Smooth muscle cell of the brain vasculature (primary cell): ENCODE measurements at regions not wholly inside any gene's neighbourhood (a gene's known extent, or its start where the extent isn't known, plus 50 kb on each side); places are given as distances from the start of the nearest gene placed in this dataset.
A peak's percentile ranks its signal among the peaks of the same experiment; 100 is the strongest.
"Not testable (repeated sequence)": the region's sequence is repeated elsewhere in the genome, so short reads cannot be mapped to it uniquely, and the experiment has no call there.

Experiments
- DNase-seq: peaks from one replicate; pipeline ENCODE4 v3.0.0-alpha.2; 2012; ENCODE audit warnings: low read depth, low spot score

DNA sequence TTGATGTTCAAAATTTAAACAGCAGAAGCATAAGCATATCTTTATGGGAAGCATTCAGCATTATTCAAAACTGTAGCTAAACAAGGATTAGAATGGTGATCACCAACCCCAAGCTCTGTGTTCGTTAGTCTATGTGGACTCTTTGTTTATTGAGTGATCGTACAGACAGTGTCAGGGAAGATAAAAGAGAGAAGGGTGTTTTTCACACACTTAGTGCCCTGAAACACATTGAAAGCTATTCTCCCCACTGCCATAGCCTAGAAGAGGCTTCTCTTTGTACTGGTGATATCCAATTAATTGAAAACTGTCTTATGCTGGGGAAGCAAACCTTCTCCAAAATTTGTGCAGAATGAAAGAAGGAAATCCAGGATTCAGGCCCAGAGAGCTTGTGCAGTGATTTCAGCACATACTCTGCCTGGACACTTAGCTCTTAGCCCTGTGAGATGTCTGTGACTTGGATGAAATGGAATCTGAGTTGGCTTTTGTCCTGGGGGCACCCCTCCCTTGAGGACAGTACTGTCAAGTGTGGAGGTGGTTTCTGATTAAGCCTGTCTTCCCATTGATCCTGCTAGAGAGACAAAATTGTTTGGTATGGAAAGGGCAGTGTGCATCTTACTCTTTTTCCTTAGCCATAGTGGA, 125.7 kb upstream of the MTHFD1L start:
- DNase-seq = no peak

DNA sequence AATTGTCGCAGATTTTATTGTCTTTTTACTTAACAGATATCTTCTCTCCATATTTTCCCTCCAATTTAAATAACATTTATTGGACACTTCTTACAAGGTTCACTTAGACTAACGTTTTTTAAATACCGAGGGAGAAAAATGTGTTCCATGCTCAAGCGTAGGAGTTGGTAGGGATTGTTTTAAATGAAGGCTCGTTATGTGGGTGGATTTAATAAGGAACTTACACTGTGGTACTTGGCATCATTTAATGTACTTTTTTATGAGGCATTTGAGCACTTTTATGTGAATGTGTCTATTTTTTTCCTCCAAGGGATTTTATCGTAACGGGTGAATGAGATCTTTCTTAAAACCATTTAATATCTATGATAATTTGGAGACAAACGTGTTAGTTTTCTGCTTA, 125.0 kb upstream of the MTHFD1L start:
- no peak for DNase-seq

DNA sequence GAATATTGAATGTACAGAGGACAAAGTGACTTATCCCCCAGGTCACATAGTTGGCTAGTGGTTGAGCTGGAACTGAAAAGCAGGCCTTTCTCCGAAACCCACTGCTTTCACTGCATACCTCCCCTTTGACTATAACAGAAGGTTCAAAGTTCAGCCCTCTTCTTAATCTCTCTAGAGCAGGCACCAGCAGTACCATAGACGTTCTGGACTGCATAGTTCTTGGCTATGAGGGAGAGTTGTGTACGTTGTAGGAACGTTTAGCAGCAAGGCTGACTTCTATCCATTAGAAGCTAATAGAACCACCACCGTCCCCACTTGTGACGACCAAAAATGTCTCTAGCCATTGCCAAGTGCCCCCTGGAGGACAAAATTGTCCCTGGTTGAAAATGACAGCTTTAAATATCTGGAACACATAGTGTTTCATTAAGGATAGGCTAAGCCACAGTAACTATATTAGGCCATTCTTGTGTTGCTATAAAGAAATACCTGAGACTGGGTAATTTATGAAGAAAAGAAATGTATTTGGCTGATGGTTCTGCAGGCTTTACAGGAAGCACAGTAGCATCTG, 123.8 kb upstream of the MTHFD1L start:
- no peak for DNase-seq

DNA sequence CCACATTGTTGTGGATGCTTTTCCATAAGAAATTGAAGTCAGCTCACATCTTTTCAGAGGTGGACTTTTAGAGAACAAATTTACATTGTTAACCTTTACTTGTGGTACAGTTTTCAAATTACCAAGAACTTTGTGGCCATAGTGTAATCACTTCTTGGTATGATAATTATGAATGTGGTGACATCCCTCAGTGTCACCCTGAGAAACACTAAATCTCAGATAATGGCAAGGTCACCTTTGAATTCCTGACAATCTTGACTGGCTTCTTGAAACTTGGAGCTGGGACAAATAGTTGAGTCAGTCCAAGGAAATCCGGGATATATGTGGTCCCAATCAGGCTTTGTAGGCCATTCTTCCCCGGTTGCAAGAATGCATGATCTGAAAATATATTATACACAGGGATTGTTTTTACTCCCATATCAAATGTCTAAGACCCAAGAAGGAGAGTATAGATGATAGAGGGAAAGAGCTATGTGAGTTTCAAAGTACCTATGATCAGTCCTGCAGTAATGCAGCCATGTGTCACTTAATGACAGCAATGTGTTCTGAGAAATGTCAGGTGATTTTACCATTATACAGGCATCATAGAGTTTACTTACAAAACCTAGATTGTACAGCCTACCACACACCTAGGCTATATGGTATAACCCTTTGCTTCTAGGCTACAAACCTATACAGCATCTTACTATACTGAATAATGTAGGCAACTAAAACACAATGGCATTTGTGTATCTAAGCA, 120.8 kb upstream of the MTHFD1L start:
- no peak for DNase-seq

DNA sequence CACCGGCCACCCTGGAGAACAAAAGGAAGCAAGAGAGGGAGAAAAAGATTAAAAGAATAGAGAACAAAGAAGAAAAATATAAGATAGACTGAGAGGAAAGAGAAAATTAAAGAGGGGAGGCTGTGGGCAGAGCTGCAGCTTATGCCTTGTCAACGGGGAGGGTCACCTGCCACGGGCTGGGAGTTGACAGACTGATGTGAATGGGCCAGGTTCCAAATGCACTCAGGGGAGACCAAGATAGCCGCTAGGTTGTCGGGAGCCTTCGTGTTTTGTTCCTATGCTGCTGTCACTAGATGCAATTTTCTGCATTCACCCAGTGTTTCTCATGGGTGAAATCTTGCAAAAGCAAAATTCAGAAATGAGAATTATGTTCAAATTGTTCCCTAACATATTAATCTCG, 119.6 kb upstream of the MTHFD1L start:
- DNase-seq = no peak

DNA sequence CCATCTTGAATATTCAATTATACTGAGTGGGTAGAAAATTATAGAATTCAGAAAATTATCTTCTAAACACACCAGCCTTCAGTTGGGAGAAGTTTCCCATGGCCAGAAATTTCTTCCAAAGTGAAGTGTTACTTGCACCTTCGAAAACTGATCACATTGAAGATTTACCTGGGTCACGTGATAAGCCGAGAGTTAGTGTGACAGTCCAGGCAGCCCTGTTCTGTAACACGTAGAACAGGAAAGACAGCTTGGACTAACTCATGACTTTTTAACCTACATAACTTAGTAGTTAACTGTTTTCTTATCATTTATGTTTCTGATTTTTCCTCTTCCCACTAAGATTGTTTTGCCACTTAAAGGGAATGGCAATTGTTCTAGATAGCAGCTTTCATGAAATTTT, 118.3 kb upstream of the MTHFD1L start:
- DNase-seq = no peak

DNA sequence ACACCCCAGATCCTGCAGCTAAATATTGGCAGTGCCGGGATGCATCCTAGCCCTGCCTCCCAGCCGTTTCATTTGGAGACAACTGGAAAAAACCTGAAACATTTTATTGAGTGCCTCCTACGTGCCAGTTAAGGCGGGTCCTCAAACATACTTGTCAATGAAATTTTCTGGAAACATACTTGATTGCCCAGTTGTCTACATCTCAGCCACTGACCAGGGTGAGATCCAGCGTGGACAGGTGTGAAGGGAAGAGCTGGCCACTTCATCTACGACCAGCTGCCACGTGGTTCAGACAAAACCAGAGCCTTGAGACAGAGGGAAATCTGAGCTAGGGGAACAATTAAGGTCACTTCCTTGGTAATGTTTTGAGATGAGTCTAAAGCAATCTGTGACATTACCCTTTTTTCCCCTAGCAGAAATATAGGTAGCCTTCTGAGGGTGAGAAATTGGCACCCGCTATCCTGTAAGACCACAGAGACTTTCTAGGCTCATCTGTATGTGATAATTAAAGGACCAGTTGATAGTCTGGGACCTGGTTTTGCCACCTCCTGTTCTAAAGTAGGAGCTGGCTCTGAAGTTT, 116.3 kb upstream of the MTHFD1L start:
- no peak for DNase-seq

DNA sequence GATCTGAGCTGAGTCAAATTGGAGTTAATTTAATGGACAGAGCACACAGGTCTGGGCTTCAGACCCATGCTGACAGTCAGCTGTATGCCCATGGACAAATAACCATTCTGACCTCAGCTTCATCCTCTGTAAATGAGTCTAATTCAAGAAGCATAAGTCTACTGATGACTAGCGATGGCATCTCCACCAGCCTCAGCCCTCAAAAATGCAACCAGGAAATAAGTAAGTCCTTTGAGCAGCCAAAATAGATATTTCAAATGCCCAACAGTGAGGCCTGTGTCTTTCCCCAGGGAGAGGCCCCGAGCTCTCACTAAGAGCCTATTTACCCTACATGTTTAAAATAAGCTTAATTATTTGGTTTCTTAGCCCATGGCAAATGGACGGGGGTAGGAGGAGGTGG, 114.2 kb upstream of the MTHFD1L start:
- no peak for DNase-seq

DNA sequence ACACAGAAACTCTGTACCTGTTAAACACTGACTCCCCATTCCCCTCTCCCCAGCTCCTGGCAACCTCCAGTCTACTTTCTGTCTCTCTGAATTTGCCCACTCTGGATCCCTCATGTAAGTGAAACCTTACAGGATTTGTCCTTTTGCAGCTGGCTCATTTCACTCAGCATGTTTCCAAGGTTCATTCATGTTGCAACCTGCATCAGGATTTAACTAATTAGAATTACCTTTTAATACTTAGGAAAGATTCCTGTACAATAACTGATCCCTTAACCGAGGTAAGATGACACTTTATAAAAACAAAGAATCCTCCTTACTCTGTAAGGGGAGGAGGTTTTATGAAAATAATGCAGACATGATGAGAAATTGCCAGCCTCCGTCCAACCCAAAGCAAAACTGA, 113.1 kb upstream of the MTHFD1L start:
- DNase-seq = no peak

DNA sequence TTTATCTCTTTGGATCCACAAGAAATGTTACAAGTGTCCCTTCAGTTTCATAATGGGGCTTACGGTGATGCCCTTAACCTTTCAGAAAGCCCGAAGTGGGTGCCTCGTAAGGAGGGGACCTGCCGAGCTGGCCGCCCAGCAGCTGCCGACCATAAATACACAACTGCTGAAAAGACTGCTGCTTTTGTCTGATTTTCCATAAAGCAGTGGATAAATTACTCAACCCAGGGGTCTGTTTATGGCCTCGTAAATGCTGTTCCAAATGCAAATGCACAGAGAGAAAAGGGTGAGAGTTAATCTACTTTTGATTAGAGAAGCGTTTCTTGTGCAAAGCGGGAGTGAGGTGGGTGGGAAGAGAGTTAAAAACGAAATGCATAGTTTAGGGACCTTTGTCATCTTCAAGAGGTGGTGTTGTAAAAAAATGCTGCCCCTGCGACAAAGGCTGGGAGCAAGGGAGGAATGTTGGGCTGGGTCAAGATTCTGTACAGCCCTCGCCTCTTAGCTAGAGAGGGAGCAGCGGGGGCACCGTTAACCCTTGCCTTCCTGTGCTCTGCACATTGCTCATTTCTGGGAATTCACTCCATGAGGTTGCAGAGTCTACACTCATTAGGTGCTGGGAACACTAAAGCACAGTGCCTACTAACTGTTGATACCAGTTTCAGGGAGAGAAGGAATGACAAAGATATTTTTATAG, 112.0 kb upstream of the MTHFD1L start:
- no peak for DNase-seq

DNA sequence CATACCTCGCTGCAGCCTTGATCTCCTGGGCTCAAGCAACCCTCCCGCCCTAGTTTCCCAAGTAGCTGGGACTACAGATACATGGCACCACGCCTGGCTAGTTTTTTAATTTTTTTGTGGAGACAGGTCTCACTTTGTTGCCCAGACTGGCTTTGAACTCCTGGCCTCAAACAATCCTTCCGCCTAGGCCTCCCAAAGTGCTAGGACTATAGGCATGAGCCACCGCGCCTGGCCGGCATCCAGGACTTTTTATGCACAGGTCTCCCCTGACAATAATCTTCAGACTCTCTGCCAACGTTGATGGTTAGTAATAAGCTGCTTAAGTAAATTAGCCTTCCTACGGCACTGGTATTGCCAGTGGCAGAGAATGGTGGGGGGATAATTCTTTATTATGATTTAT, 110.5 kb upstream of the MTHFD1L start:
- no peak for DNase-seq

DNA sequence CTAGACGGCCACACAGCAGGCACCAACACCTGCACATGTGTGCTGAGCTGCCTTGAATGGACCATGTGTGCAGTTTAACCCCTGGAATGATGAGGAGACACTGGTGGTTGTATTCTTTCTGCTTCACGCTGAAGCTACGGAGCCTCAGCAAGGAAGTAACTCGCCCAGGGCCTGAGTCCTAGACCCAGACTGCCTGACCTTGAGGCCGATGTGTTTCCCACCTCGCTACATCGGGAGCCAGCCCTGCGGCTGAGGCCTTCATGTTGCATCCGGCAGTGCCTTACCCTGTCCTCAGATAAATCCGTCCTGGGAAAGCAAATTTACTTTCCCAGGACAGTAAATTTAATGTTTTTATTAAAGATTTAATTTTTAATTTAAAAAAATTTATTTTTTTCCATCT, 110.0 kb upstream of the MTHFD1L start:
- no peak for DNase-seq

DNA sequence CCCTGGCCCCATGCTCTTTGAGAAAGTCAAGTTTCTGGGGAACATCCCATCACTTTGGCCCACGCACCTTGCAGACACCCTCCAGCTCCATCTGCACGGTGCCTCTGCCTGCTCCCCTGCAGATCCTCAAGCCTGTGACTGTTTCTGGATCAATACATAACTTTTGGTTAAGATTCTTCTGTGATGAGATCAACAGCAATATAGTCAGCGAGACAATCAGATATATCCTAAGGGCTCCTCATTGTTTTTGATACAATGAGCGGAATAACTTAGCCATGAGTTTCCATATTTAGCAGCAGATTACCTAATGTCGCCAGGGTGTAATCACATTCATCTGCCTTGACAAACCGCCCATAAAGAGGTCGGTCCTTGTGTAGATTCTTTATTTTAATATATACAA, 109.3 kb upstream of the MTHFD1L start:
- DNase-seq = no peak

DNA sequence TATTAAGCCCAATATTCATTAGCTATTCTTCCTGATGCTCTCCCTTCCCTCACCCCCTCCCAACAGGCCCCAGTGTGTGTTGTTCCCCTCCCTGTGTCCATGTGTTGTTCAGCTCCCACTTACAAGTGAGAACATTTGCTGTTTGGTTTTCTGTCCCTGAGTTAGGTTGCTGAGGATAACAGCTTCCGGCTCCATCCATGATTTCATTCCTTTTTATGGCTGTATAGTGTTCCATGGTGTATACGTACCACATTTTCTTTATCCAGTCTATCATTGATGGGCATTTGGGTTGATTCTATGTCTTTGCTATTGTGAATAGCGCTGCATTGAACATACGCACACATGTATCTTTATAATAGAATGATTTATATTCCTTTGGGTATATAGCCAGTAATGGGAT, 107.7 kb upstream of the MTHFD1L start:
- not testable (repeated sequence) for DNase-seq

DNA sequence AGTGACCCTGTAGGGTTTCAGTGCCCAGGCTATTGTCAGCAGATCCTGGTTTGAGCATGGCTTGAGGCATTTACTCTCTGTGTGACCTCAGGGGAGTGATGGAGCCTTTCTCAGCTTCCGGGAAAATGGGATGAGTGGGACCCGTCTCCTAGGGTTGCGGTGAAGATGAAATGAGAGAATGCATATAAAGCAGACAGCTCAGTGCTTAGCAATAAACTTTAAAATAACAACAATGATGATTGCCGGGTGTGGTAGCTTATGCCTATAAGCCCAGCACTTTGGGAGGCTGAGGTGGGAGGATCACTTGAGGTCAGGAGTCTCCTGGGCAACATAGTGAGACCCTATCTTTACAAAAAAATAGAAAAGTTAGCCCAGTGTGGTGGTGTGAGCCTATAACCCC, 106.0 kb upstream of the MTHFD1L start:
- no peak for DNase-seq

DNA sequence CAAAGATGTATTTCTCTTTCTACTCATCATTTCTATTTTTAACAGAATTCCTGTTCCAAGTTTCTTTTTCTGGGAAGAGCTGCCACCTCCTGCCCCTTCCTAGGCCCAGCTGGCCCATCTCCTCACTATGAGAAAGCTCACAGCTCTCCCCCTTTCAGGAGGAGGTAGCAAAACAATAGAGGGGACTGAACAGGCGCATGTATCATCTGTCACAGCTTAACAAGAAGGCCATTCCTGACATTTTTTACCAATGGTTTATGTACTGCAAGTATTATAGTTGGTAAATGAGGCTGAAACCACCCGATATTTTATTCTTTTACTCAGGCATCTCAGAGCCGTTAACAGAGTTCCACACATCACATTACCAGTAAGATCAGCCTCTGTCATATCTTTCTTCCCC, 103.7 kb upstream of the MTHFD1L start:
- no peak for DNase-seq

DNA sequence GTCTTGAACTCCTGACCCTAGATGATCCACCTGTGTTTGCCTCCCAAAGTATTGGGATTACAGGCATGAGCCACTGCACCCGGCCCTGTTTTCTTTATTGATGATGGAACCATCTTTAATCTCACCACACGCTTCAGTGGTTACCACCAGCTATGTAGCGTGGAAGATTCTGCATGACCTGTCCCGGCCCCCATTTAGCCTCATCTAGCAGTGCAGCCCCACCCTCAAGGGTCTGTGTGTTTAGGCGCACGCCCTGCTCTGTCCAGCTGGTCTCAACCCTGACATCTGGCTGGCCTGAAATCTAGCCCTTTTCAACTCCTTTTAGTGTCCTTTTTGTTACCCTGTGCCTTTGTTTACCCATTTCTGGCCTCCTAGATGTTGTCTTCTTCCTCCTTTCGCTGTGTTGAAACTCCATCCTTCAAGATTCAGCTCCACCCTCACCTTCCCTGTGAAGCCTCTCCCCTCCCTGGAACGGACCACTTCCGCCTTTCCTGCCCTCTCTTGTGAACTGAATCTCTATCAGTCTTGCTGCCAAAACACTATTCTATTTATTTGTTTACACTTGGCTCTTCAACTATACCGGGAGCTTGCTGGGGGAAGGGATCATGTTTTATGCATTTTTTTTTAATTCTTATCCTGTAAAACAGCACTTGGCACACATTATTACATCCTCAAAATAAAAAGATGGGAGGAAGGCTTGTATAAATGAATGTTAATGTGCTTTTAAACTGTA, 101.0 kb upstream of the MTHFD1L start:
- DNase-seq = no peak

DNA sequence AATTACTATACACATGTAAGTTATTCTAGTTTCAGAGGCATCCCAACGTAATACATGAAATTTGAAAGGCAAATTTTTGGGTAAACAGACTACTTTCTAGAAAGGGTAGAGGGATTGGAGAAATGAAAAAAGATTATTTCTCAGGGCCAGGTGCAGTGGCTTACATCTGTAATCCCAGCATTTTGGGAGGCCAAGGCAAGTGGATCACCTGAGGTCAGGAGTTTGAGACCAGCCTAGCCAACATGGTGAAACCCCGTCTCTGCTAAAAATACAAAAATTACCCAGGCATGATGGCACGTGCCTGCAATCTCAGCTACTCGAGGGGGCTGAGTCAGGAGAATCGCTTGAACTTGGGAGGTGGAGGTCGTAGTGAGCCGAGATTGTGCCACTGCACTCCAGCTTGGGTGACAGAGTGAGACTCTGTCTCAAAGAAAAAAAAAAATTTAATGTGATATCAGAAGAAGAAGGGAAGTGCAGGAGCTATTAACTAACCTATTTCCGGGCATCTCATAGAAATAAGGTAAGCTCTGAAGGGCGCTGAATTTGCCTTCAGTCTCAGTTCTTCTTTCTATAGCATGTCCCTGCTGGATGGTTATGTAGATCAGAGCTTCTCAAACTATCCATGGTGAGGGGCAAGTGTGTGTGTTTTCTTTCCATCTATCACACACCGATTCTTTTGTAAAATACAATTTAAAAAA, 100.3 kb upstream of the MTHFD1L start:
- DNase-seq = no peak

DNA sequence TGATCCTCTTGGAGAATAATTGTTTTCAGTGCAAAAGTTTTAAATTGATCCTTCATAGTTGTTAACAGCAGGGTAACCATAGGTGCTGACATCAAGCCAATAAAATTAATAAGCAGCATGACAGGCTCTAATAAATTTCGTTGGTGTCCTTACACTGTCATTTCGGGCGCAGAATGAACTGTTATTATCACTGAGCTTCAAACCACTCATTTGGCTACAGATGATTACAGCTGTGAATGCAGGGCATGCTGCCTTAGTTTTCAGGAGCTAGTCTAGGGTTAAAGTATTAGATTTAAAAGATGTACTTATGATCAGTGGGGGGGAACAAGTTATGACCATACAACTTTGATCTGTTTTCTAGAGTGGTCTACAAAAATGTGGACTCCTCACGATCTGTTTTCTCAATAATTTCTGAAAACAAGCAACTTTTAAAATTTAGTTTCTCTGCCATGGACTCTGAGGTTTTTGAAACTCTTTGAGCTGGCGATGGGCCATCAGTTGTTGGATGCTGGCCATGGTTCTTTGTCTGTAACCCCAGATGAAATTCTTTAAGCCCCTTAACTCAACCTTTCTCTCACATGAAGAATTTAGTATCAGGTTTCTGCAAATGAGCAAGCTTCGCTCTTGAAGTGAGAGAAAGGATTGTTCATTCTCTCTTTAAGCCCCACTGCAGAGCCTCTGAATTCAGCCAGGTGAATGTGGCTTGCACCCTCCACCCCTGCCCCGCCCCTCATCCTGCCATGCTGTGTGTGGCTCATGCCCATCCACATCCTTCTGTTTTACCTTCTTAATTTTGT, 99.1 kb upstream of the MTHFD1L start:
- DNase-seq = peak; percentile 45

DNA sequence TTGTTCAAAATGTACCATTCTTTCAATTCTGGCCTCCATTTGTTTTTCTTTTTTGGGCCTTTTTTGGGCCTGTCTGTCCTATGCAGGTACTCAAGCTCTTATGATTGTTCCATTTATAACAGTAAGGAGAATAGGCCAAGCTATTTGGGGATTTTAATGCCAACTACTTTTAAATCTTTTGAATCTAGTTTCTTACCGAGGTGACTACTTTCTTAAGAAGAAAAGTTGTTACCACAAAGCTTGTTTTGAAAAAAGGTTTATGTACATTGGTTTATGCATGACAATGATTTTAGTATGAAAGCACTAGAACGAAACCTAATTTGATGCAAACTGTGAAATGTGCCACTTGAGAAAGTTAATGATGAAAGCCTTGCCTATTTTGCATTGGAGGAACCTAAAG, 98.3 kb upstream of the MTHFD1L start:
- no peak for DNase-seq
